Glutamatergic neuron (in vitro differentiated cells): ENCODE measurements at regions not wholly inside any gene's neighbourhood (a gene's known extent, or its start where the extent isn't known, plus 50 kb on each side); places are given as distances from the start of the nearest gene placed in this dataset.

Source experiments
- DNase-seq: peaks from one replicate; pipeline ENCODE4 v3.0.0; 2022
- H3K27ac Mint-ChIP-seq: one replicate; pipeline ENCODE4 v1.8.0; 2020; ENCODE audit warnings: mild to moderate bottlenecking, mixed read lengths, inconsistent platforms; ENCODE audit not compliant: unreplicated experiment
- H3K27me3 Mint-ChIP-seq: one replicate; pipeline ENCODE4 v1.8.0; 2020; ENCODE audit warnings: mild to moderate bottlenecking, moderate library complexity, mixed read lengths, inconsistent platforms; ENCODE audit not compliant: unreplicated experiment
- H3K36me3 Mint-ChIP-seq: one replicate; pipeline ENCODE4 v1.8.0; 2020; ENCODE audit warnings: mild to moderate bottlenecking, mixed read lengths, inconsistent platforms; ENCODE audit not compliant: unreplicated experiment
- H3K4me1 Mint-ChIP-seq: one replicate; pipeline ENCODE4 v1.8.0; 2020; ENCODE audit warnings: mild to moderate bottlenecking, low read depth, mixed read lengths, inconsistent platforms; ENCODE audit not compliant: unreplicated experiment
- H3K4me3 Mint-ChIP-seq: one replicate; pipeline ENCODE4 v1.8.0; 2020; ENCODE audit warnings: mild to moderate bottlenecking, mixed read lengths, inconsistent platforms; ENCODE audit not compliant: unreplicated experiment
- H3K9me3 Mint-ChIP-seq: one replicate; pipeline ENCODE4 v1.8.0; 2020; ENCODE audit warnings: mild to moderate bottlenecking, moderate library complexity, mixed read lengths, inconsistent platforms; ENCODE audit not compliant: unreplicated experiment
- TF ChIP-seq, protein P1 (sequence below): fragments of 200-600 bp; sonication (generic); IDR thresholded peaks from one replicate; pipeline ENCODE4 v1.5.0; 2021; ENCODE audit not compliant: partially characterized antibody, unreplicated experiment

DNA sequence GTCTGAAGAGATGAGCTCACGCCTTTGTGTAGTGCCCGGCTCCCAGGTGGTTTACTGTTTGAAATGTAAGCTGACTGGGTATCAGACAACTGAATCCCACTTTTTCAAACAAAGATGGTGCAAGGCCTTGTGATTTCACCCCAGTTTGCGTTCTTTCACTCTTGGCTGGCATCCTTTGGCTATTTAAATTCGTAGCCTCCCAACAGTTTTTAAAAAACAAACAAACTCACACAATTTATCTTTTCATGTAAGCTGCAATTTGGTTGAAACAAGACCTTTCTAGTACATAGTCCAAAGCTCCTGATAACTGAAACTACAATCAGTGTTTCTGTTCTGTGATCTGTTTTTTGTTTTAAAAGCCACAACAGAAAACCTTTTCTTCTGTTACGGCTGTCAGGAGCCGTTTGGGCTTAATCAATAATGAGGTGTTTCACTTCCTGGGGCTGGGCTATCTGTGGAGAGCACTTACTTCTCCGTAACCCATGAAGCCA, 65.1 kb upstream of the NPAS1 start:
- peaks cover 22% of the 10 kb centered on the region for H3K9me3 Mint-ChIP-seq
- TF ChIP-seq, protein P1, sequence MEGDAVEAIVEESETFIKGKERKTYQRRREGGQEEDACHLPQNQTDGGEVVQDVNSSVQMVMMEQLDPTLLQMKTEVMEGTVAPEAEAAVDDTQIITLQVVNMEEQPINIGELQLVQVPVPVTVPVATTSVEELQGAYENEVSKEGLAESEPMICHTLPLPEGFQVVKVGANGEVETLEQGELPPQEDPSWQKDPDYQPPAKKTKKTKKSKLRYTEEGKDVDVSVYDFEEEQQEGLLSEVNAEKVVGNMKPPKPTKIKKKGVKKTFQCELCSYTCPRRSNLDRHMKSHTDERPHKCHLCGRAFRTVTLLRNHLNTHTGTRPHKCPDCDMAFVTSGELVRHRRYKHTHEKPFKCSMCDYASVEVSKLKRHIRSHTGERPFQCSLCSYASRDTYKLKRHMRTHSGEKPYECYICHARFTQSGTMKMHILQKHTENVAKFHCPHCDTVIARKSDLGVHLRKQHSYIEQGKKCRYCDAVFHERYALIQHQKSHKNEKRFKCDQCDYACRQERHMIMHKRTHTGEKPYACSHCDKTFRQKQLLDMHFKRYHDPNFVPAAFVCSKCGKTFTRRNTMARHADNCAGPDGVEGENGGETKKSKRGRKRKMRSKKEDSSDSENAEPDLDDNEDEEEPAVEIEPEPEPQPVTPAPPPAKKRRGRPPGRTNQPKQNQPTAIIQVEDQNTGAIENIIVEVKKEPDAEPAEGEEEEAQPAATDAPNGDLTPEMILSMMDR: no peak
- H3K27me3 Mint-ChIP-seq: peaks cover 3% of the 10 kb centered on the region
- no peak for DNase-seq
- peaks cover 59% of the 10 kb centered on the region for H3K4me1 Mint-ChIP-seq
- peak overlapping the region; percentile 67 for H3K4me3 Mint-ChIP-seq
- peaks cover 5% of the 10 kb centered on the region for H3K36me3 Mint-ChIP-seq
- H3K27ac Mint-ChIP-seq: peak overlapping the region; percentile 82

DNA sequence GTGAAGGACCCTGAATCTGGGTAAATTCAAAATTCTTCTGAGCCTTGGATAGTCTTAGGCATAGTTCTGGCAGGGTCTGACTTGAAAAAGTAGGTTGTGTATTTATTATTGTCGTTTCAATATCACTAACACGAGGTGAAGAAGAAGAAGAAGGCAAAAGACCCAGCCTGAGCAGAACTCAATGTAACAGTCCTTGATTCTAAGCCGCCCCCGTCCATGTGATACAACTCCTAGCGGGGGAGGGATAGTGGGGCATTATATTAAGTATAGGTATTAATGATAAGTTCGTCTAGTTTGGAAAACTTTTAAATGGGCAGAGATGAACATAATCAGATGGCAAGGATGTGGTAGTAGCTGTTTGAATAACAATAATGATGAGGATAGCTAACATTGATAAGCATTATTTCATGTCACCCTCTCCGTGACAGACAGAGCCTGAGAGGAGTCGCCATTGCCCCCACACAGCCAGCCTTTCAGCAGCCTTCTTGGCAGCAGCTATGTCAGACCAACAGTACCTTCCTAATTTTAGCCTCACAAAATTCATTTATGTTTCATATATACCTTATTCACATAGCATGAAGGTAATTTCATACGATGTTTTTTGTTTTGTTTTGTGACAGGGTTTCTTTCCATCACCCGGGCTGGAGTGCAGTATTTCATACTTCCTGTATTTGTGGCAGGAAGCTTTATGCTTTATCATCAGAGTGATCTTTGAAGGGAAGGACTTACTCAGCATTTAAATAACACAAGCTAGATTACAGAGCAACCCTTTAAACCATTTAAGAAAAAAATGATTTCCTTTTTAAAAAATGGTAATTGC, 64.4 kb upstream of the NPAS1 start:
- H3K27me3 Mint-ChIP-seq: peaks cover 4% of the 10 kb centered on the region
- TF ChIP-seq, protein P1: no peak
- DNase-seq: no peak
- H3K4me3 Mint-ChIP-seq: peak overlapping the region; percentile 43
- peaks cover 55% of the 10 kb centered on the region for H3K4me1 Mint-ChIP-seq
- H3K36me3 Mint-ChIP-seq: peaks cover 5% of the 10 kb centered on the region
- peaks cover 21% of the 10 kb centered on the region for H3K9me3 Mint-ChIP-seq
- peak overlapping the region; percentile 30 for H3K27ac Mint-ChIP-seq

DNA sequence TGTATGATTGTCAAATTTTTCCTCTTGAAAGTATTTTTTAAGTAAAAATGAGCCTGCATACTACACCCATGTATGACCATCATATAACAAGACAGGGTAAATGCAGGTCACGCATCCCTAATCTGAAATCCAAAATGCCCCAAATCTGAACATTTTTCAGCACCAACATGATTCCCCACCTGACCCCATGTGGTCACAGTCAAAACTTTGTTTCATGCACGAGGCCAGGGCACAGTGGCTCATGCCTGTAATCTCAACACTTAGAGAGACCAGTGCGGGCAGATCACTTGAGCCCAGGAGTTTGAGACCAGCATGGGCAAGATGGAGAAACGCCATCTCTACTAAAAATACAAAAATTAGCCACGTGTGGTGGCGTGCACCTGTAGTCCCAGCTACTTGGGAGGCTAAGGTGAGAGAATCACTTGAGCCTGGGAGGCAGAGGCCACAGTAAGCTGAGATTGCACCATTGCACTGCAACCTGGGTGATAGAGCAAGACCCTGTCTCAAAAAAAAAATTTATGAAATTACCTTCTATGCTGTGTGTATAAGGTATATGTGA, 63.7 kb upstream of the NPAS1 start:
- Mint-ChIP-seq H3K9me3 (peaks cover 16% of the 10 kb centered on the region), H3K4me3 (no peak overlapping the region), H3K27me3 (peaks cover 4% of the 10 kb centered on the region), H3K27ac (no peak overlapping the region), H3K36me3 (peaks cover 5% of the 10 kb centered on the region), H3K4me1 (peaks cover 49% of the 10 kb centered on the region)
- DNase-seq: no peak
- TF ChIP-seq, protein P1: no peak

DNA sequence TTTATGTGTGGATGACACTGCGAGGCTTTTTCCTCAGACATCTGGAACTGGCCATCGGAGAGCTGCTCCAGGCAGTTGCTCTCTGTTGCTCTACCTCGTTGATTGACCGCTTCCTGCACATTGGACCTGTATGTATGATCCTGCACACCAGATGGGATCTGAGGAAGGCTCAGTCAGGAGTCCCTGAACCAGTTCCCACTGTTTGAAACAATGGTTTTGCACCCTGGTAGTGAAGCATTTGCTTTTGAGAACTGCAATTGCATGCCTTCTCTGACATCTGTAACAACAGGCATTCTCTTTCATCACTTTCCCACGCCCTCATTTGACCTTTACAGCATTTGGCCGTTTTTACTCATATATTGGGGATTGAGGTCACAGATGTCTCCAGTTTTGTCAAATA, 61.1 kb upstream of the NPAS1 start:
- H3K27ac Mint-ChIP-seq: peak overlapping the region; percentile 97
- peaks cover 37% of the 10 kb centered on the region for H3K4me1 Mint-ChIP-seq
- peak overlapping the region; percentile 71 for H3K4me3 Mint-ChIP-seq
- H3K36me3 Mint-ChIP-seq: peaks cover 5% of the 10 kb centered on the region
- DNase-seq: no peak
- H3K27me3 Mint-ChIP-seq: peaks cover 1% of the 10 kb centered on the region
- peaks cover 12% of the 10 kb centered on the region for H3K9me3 Mint-ChIP-seq
- TF ChIP-seq, protein P1: no peak

DNA sequence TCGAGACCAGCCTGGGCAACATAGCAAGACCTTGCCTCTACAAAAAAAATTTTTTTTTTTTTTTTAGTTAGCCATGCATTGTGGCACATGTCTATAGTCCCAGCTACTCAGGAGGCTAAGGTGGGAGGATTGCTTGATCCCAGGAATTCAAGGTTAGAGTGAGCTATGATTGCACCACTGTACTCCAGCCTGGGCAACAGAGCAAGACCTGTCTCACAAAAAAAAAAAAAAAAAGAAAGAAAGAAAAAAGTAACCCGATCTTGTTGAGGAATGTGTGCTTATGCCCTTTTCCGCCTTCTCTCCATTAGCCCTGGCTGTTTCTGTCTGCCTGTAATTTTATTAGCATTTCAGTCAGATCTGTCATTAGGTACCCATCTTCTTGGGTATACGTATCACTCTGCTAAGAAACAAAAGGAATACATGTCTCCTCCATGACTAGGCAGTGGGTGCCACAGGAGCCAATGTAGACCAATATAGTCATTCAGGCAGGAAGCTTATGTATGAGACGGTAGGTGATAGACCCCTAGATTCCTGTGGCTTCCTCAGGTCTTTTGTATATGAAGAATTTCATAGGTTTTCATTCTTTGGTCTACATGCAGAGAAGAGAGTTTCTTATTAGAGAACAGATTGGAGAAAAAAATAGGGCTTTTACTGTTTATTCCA, 59.6 kb upstream of the NPAS1 start:
- no peak overlapping the region for H3K4me3 Mint-ChIP-seq
- no peaks in the 10 kb centered on the region for H3K36me3 Mint-ChIP-seq
- H3K9me3 Mint-ChIP-seq: peaks cover 10% of the 10 kb centered on the region
- TF ChIP-seq, protein P1: no peak
- peaks cover 4% of the 10 kb centered on the region for H3K27me3 Mint-ChIP-seq
- no peak for DNase-seq
- H3K4me1 Mint-ChIP-seq: peaks cover 24% of the 10 kb centered on the region
- no peak overlapping the region for H3K27ac Mint-ChIP-seq
